Gastrocnemius medialis (tissue), 4 donors: ENCODE measurements at regions not wholly inside any gene's neighbourhood (a gene's known extent, or its start where the extent isn't known, plus 50 kb on each side); places are given as distances from the start of the nearest gene placed in this dataset.

ENCODE experiments used
- POLR2A ChIP-seq, 2 donors: fragments of 450-650 bp; IDR thresholded peaks; one replicate each; pipeline ENCODE4 v1.6.1; 2017; ENCODE audit warnings: antibody characterized with exemption in 2 of 2, mild to moderate bottlenecking in 2 of 2, moderate library complexity in 2 of 2
- TF ChIP-seq, protein P1 (sequence below), 5 experiments: fragments of 450-650 bp in 3 of 5; fragments of 200-600 bp in 2 of 5; sonication (generic) in 2 of 5; IDR thresholded peaks in 4 of 5; conservative IDR thresholded peaks in 1 of 5; 1 replicate in 4 of 5; 2 replicates in 1 of 5; pipeline ENCODE4 v1.5.1; 2016 to 2019; ENCODE audit warnings: antibody characterized with exemption in 5 of 5, mild to moderate bottlenecking in 3 of 5, moderate library complexity in 3 of 5

DNA sequence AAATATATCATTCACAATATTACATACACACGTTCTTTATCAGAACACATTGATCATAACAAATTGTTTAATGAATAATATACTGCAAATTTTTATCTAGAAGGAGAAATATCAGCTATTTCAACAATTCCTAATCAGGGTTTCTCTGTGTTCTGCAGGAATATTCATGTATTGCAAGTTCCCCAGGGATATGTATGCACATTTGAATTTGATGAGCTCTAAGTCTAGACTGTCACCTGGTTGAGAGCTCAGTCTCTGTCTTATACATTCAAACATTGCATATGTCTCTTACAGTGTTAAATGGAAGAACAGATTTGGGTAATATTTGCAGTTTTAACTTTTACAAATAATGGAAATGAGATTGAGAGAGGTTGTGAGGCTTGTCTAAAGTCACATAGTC lies 829.7 kb downstream of the CDH11 start:
- TF ChIP-seq POLR2A (IDR thresholded peaks at IDR 0.05), result no peak
- TF ChIP-seq, protein P1, sequence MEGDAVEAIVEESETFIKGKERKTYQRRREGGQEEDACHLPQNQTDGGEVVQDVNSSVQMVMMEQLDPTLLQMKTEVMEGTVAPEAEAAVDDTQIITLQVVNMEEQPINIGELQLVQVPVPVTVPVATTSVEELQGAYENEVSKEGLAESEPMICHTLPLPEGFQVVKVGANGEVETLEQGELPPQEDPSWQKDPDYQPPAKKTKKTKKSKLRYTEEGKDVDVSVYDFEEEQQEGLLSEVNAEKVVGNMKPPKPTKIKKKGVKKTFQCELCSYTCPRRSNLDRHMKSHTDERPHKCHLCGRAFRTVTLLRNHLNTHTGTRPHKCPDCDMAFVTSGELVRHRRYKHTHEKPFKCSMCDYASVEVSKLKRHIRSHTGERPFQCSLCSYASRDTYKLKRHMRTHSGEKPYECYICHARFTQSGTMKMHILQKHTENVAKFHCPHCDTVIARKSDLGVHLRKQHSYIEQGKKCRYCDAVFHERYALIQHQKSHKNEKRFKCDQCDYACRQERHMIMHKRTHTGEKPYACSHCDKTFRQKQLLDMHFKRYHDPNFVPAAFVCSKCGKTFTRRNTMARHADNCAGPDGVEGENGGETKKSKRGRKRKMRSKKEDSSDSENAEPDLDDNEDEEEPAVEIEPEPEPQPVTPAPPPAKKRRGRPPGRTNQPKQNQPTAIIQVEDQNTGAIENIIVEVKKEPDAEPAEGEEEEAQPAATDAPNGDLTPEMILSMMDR (IDR thresholded peaks at IDR 0.05 in 4 of 5, conservative IDR thresholded peaks at IDR 0.05 in 1 of 5), result no peak
